ENCODE measurements at regions not wholly inside any gene's neighbourhood (a gene's known extent, or its start where the extent isn't known, plus 50 kb on each side); places are given as distances from the start of the nearest gene placed in this dataset.
"Not testable (repeated sequence)": the region's sequence is repeated elsewhere in the genome, so short reads cannot be mapped to it uniquely, and the experiment has no call there.

GRCh38 chr6:82461536-82461935, 97.9 kb downstream of the TPBG start:
- no peak overlapping the region for H3K4me3 ChIP-seq
- DNase-seq (no peak), ATAC-seq (no peak)
- intact Hi-C loops (cut with DNase I) = no loop called here
- no peaks in the 10 kb centered on the region for H3K27me3 ChIP-seq
- H3K4me1 ChIP-seq = no peaks in the 10 kb centered on the region
- H3K36me3 ChIP-seq = no peaks in the 10 kb centered on the region
- TF ChIP-seq POLR2A (IDR thresholded peaks at IDR 0.05) = no peak
- TF ChIP-seq, protein P1, sequence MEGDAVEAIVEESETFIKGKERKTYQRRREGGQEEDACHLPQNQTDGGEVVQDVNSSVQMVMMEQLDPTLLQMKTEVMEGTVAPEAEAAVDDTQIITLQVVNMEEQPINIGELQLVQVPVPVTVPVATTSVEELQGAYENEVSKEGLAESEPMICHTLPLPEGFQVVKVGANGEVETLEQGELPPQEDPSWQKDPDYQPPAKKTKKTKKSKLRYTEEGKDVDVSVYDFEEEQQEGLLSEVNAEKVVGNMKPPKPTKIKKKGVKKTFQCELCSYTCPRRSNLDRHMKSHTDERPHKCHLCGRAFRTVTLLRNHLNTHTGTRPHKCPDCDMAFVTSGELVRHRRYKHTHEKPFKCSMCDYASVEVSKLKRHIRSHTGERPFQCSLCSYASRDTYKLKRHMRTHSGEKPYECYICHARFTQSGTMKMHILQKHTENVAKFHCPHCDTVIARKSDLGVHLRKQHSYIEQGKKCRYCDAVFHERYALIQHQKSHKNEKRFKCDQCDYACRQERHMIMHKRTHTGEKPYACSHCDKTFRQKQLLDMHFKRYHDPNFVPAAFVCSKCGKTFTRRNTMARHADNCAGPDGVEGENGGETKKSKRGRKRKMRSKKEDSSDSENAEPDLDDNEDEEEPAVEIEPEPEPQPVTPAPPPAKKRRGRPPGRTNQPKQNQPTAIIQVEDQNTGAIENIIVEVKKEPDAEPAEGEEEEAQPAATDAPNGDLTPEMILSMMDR (IDR thresholded peaks at IDR 0.05) = no peak
- H3K27ac ChIP-seq = no peak overlapping the region
- no peaks in the 10 kb centered on the region for H3K9me3 ChIP-seq
- WGBS (ENCODE audit: insufficient coverage, low coverage, low lambda C conversion rate, missing lambda C conversion rate) = 33% methylated on average over 1 of the region's 1 CpG

- intact Hi-C loops (cut with DNase I) = no loop called here
- Histone ChIP-seq H3K4me1 (no peaks in the 10 kb centered on the region), H3K36me3 (no peaks in the 10 kb centered on the region), H3K27me3 (no peaks in the 10 kb centered on the region), H3K9me3 (no peaks in the 10 kb centered on the region), H3K27ac (no peak overlapping the region), H3K4me3 (no peak overlapping the region)
- TF ChIP-seq, protein P1 (IDR thresholded peaks at IDR 0.05) = no peak
- no peak for TF ChIP-seq POLR2A (IDR thresholded peaks at IDR 0.05)
- DNase-seq (no peak), ATAC-seq (no peak)
These were observed 103.7 kb downstream of the TPBG start for GRCh38 chr6:82467338-82467737.

DNA sequence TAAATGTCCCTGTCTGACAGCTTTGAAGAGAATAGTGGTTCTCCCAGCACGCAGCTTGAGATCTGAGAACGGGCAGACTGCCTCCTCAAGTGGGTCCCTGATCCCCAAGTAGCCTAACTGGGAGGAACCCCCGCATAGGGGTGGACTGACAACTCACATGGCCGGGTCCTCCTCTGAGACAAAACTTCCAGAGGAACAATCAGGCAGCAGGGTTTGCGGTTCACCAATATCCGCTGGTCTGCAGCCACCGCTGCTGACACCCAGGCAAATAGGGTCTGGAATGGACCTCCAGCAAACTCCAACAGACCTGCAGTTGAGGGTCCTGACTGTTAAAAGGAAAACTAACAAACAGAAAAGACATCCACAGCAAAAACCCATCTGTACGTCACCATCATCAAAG, 106.5 kb downstream of the TPBG start:
- intact Hi-C loops (cut with DNase I); ATAC-seq; H3K36me3 ChIP-seq; DNase-seq; H3K27ac ChIP-seq; H3K27me3 ChIP-seq; H3K9me3 ChIP-seq; H3K4me3 ChIP-seq; H3K4me1 ChIP-seq: not testable (repeated sequence)
- 68% methylated on average over 5 of the region's 8 CpGs for WGBS (ENCODE audit: insufficient coverage, low coverage, low lambda C conversion rate, missing lambda C conversion rate)

- not testable (repeated sequence) for H3K27me3 ChIP-seq, ATAC-seq
- WGBS (ENCODE audit: insufficient coverage, low coverage, low lambda C conversion rate, missing lambda C conversion rate) = 69% methylated on average over 5 of the region's 5 CpGs
These were observed 111.5 kb downstream of the TPBG start for GRCh38 chr6:82475106-82475505.

GRCh38 chr6:82484001-82484400, 120.4 kb downstream of the TPBG start:
- no peak for DNase-seq
- intact Hi-C loops (cut with DNase I) = no loop called here
- ATAC-seq = no peak
- no peaks in the 10 kb centered on the region for H3K36me3 ChIP-seq
- H3K4me1 ChIP-seq = no peaks in the 10 kb centered on the region
- no peak overlapping the region for H3K27ac ChIP-seq
- H3K27me3 ChIP-seq = no peaks in the 10 kb centered on the region
- H3K4me3 ChIP-seq = no peak overlapping the region
- peaks cover 0 to 5% (median 0%) of the 10 kb centered on the region in 4 donors for H3K9me3 ChIP-seq
- TF ChIP-seq, protein P1 (IDR thresholded peaks at IDR 0.05) = no peak
- no peak for TF ChIP-seq POLR2A (IDR thresholded peaks at IDR 0.05)
- 64% methylated on average over 3 of the region's 3 CpGs for WGBS (ENCODE audit: insufficient coverage, low coverage, low lambda C conversion rate, missing lambda C conversion rate)

More at GRCh38 chr6:82475106-82475505, 111.5 kb downstream of the TPBG start:
- H3K36me3 ChIP-seq; H3K4me3 ChIP-seq; H3K4me1 ChIP-seq; DNase-seq; H3K27ac ChIP-seq; H3K9me3 ChIP-seq; intact Hi-C loops (cut with DNase I): not testable (repeated sequence)

Data from right lobe of liver (tissue), 6 donors.